ENCODE measurements at regions not wholly inside any gene's neighbourhood (a gene's known extent, or its start where the extent isn't known, plus 50 kb on each side); places are given as distances from the start of the nearest gene placed in this dataset.

- TF ChIP-seq CEBPB (IDR thresholded peaks at IDR 0.05) (no peak), MAX (IDR thresholded peaks at IDR 0.05) (no peak)
Observed at GRCh38 chr15:46080016-46080415, 445.2 kb downstream of the SQOR start.
